ENCODE measurements at regions not wholly inside any gene's neighbourhood (a gene's known extent, or its start where the extent isn't known, plus 50 kb on each side); places are given as distances from the start of the nearest gene placed in this dataset.
"Not testable (repeated sequence)": the region's sequence is repeated elsewhere in the genome, so short reads cannot be mapped to it uniquely, and the experiment has no call there.

DNA sequence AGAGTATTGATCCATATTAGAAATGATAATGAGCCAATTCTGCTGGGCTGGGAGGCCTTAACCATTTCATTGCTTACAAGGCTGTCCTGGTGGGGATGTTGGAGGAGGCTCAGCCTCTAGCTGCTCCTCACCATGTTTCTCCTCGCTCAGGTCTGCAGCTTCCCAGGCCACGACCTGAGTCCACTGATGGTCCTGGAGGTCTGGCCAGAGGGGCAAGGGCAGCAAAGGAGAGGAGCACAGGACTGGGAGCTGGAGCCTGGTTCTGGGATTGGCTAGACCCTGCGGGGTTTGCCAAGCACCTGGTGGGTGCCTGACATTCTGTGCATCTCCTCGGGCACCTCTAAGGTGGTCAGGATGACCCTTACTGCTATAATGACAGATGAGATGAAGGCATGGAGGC lies 92.6 kb downstream of the KIF26A start:
- TF ChIP-seq, protein P1, sequence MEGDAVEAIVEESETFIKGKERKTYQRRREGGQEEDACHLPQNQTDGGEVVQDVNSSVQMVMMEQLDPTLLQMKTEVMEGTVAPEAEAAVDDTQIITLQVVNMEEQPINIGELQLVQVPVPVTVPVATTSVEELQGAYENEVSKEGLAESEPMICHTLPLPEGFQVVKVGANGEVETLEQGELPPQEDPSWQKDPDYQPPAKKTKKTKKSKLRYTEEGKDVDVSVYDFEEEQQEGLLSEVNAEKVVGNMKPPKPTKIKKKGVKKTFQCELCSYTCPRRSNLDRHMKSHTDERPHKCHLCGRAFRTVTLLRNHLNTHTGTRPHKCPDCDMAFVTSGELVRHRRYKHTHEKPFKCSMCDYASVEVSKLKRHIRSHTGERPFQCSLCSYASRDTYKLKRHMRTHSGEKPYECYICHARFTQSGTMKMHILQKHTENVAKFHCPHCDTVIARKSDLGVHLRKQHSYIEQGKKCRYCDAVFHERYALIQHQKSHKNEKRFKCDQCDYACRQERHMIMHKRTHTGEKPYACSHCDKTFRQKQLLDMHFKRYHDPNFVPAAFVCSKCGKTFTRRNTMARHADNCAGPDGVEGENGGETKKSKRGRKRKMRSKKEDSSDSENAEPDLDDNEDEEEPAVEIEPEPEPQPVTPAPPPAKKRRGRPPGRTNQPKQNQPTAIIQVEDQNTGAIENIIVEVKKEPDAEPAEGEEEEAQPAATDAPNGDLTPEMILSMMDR (IDR thresholded peaks at IDR 0.05 in 4 of 5, conservative IDR thresholded peaks at IDR 0.05 in 1 of 5) = no peak
- TF ChIP-seq POLR2A (IDR thresholded peaks at IDR 0.05) = no peak
- in situ Hi-C loops (cut with MboI; ENCODE audit: low sequenced_read_pairs in 4 of 4) = no loop called here
- no peaks in the 10 kb centered on the region for H3K36me3 ChIP-seq
- no peak overlapping the region for H3K27ac ChIP-seq
- no peaks in the 10 kb centered on the region for H3K9me3 ChIP-seq
- no peak for DNase-seq
- H3K4me1 ChIP-seq = no peaks in the 10 kb centered on the region
- H3K4me3 ChIP-seq = no peak overlapping the region
- intact Hi-C loops (cut with DNase I; ENCODE audit: low total_unique reads) = no loop called here
- ATAC-seq = no peak
- H3K27me3 ChIP-seq = no peaks in the 10 kb centered on the region

DNA sequence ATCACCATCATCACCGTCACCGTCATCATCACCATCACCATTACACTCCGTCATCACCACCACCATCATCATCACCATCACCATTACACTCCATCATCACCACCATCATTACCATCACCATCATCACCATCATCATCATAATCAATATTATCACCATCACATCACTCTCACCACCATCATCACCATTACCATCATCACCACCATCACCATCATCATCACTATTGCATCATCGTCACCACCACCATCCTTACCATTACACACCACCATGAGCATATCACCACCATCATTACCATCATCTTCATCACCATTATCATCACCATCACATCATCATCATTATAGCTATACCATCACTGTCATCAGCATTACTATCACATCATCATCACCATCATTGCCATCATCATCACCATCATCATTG lies 93.7 kb downstream of the KIF26A start:
- in situ Hi-C loops (cut with MboI; ENCODE audit: low sequenced_read_pairs in 4 of 4) = no loop called here

DNA sequence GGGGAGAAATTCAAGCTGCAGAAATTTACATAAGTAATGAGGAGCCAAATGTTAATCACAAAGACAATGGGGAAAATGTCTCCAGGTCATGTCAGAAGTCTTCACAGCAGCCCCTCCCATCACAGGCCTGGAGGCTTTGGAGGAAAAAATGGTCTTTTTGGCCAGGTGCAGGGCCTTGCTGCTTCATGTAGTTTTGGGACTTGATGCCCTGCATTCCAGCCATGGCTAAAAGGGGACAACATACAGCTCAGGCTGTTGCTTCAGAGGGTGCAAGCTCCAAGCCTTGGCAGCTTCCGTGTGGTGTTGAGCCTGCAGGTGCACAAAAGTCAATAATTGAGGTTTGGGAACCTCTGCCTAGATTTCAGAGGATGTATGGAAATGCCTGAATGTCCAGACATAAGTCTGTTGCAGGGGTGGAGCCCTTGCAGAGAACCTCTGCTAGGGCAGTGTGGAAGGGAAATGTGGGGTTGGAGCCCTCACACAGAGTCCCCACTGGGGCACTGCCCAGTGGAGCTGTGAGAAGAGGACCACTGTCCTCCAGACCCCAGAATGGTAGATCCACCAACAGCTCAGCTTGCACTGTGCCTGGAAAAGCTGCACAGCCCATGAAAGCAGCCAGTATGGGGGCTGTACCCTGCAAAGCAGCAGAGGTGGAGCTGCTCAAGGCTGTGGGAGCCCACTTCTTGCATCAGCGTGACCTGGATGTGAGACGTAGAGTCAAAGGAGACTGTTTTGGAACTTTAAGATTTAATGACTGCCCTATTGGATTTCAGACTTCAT lies 95.8 kb downstream of the KIF26A start:
- H3K27me3 ChIP-seq; in situ Hi-C loops (cut with MboI; ENCODE audit: low sequenced_read_pairs in 4 of 4); ATAC-seq; H3K27ac ChIP-seq; intact Hi-C loops (cut with DNase I; ENCODE audit: low total_unique reads); H3K4me3 ChIP-seq; H3K9me3 ChIP-seq; H3K4me1 ChIP-seq; DNase-seq; H3K36me3 ChIP-seq: not testable (repeated sequence)

More for the DNA sequence above, 93.7 kb downstream of the KIF26A start:
- Histone ChIP-seq H3K4me1 (no peaks in the 10 kb centered on the region), H3K9me3 (no peaks in the 10 kb centered on the region), H3K4me3 (no peak overlapping the region), H3K36me3 (no peaks in the 10 kb centered on the region), H3K27ac (no peak overlapping the region), H3K27me3 (peaks cover 0 to 3% (median 0%) of the 10 kb centered on the region in 3 donors)
- TF ChIP-seq POLR2A (IDR thresholded peaks at IDR 0.05) = no peak
- TF ChIP-seq, protein P1 (IDR thresholded peaks at IDR 0.05 in 4 of 5, conservative IDR thresholded peaks at IDR 0.05 in 1 of 5) = no peak
- intact Hi-C loops (cut with DNase I; ENCODE audit: low total_unique reads) = no loop called here
- DNase-seq = no peak
- no peak for ATAC-seq

DNA sequence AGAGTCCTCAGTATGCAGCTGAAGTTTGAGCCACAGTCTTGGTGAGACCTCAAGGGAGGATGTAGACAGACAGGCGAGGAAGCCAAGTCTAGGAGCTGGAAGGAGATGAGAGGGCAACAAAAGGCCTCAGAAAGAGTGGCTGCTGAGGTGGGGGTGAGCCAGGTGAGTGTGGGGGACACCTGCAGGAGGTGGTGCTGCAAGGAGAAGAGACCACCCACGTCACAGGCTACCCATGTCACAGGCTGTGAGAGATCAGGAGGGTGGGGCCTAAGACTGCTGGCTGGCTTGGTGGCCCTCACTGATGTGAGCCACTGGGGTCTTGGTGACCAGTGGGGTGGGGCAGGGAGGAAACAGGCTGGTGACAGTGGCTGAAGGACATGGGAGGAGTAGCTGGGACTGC lies 97.3 kb downstream of the KIF26A start:
- Histone ChIP-seq H3K9me3 (no peaks in the 10 kb centered on the region), H3K4me1 (no peaks in the 10 kb centered on the region), H3K27ac (no peak overlapping the region), H3K4me3 (no peak overlapping the region), H3K36me3 (no peaks in the 10 kb centered on the region), H3K27me3 (peaks cover 0 to 3% (median 0%) of the 10 kb centered on the region in 3 donors)
- no peak for DNase-seq
- intact Hi-C loops (cut with DNase I; ENCODE audit: low total_unique reads) = no loop called here
- no peak for ATAC-seq
- in situ Hi-C loops (cut with MboI; ENCODE audit: low sequenced_read_pairs in 4 of 4) = no loop called here
- TF ChIP-seq, protein P1 (IDR thresholded peaks at IDR 0.05 in 4 of 5, conservative IDR thresholded peaks at IDR 0.05 in 1 of 5) = no peak
- no peak for TF ChIP-seq POLR2A (IDR thresholded peaks at IDR 0.05)

DNA sequence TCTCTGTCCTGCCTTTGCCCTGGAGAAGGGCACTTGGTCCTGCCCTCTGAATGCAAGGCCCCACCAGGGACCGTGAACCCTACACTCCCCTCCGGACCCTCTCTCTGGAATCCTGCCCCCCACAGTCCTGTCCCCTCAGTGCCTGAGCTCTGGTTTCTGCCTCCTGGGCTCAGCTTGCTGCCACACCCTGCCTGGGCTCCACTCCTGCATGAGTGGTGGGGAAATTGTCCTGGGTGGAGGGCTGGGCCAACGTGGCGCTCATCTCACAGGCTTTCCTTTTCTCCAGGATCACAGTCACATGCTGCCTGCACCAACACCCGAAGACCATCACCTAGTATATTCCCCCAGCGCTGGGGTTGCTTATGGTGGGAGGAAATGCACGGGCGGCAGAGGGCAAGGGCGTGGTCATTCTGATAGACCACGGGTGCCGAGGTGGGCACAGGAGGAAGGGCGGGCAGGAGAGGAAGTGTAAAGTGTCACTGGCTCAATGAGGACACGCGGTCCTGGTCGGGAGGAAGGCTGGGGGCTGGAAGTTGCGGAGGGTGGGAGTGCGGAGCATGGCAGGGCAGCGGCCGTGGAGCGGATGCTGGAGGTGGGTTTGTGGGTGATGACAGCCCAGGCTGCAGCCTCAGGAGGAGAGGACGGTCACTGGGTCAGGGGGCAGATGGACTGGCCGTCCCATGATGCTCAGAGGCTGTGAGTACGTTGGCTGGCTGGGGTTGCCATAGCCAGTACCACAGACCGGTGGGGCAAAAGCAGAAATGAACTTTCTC lies 99.5 kb downstream of the KIF26A start:
- no peaks in the 10 kb centered on the region for H3K9me3 ChIP-seq
- intact Hi-C loops (cut with DNase I; ENCODE audit: low total_unique reads) = no loop called here
- ATAC-seq = no peak
- TF ChIP-seq POLR2A (IDR thresholded peaks at IDR 0.05) = no peak
- TF ChIP-seq, protein P1 (IDR thresholded peaks at IDR 0.05 in 4 of 5, conservative IDR thresholded peaks at IDR 0.05 in 1 of 5) = no peak
- in situ Hi-C loops (cut with MboI; ENCODE audit: low sequenced_read_pairs in 4 of 4) = no loop called here
- H3K4me3 ChIP-seq = no peak overlapping the region
- no peaks in the 10 kb centered on the region for H3K36me3 ChIP-seq
- no peaks in the 10 kb centered on the region for H3K4me1 ChIP-seq
- DNase-seq = no peak
- H3K27me3 ChIP-seq = peaks cover 0 to 3% (median 0%) of the 10 kb centered on the region in 3 donors
- H3K27ac ChIP-seq = no peak overlapping the region
